ENCODE measurements at regions not wholly inside any gene's neighbourhood (a gene's known extent, or its start where the extent isn't known, plus 50 kb on each side); places are given as distances from the start of the nearest gene placed in this dataset.

GRCh38 chr6:26300043-26300331 lies 65.0 kb upstream of the BTN3A2 start:
- no peak for TF ChIP-seq EZH2 (IDR thresholded peaks at IDR 0.05; ENCODE audit: low read depth, unreplicated experiment)
- no peak for TF ChIP-seq NANOG (IDR thresholded peaks at IDR 0.05; ENCODE audit: borderline replicate concordance)
- no peak for TF ChIP-seq REST (IDR thresholded peaks at IDR 0.05; ENCODE audit: unreplicated experiment)
- no peak for TF ChIP-seq ETS1 (IDR thresholded peaks at IDR 0.05)
- no peak for TF ChIP-seq STAT1 (IDR thresholded peaks at IDR 0.05; ENCODE audit: unreplicated experiment)
- TF ChIP-seq POLR2AphosphoS5 (IDR thresholded peaks at IDR 0.05; ENCODE audit: low read depth), result no peak
- no peak for TF ChIP-seq JUNB (IDR thresholded peaks at IDR 0.05; ENCODE audit: unreplicated experiment)
- no peak for TF ChIP-seq ZNF114 (CRISPR knock-in tag; IDR thresholded peaks at IDR 0.05)
- TF ChIP-seq ZNF331 (CRISPR knock-in tag; IDR thresholded peaks at IDR 0.05; ENCODE audit: low read depth), result no peak
- TF ChIP-seq EZH2phosphoT487 (IDR thresholded peaks at IDR 0.05; ENCODE audit: unreplicated experiment), result no peak
- no peak for TF ChIP-seq CREB1 (CRISPR knock-in tag; IDR thresholded peaks at IDR 0.05; ENCODE audit: low read depth)
- no peak for TF ChIP-seq ZNF462 (CRISPR knock-in tag; IDR thresholded peaks at IDR 0.05)
- TF ChIP-seq CTCF (conservative IDR thresholded peaks at IDR 0.05; ENCODE audit: low read depth in 2 of 2), result no peak
- Mint-ChIP-seq H3K4me1 (peaks cover 2% of the 10 kb centered on the region; the same call in 2 of the 3 replicates), H3K36me3 (ENCODE audit: low read depth) (no peaks in the 10 kb centered on the region), H3K4me3 (peak overlapping the region; percentile 88), H3K27me3 (ENCODE audit: insufficient read depth, low read depth, poor library complexity) (peaks cover 14% of the 10 kb centered on the region), H3K27ac (no peak overlapping the region), H3K9me3 (peaks cover 6% of the 10 kb centered on the region; the same call in 1 of the 3 replicates)
- no peak overlapping the region for H3K27ac ChIP-seq (ENCODE audit: low read depth)
- DNase-seq (ENCODE audit: low spot score) (no peak), ATAC-seq (peak; percentile 10; the same call in 2 of the 3 replicates)
- H3K4me3 ChIP-seq, result peak overlapping the region; percentile 44
- H3K27me3 ChIP-seq (ENCODE audit: insufficient read depth), result no peaks in the 10 kb centered on the region
- no peaks in the 10 kb centered on the region for H3K9me2 ChIP-seq (ENCODE audit: insufficient read depth)
- H4K20me1 ChIP-seq (replicated peaks; ENCODE audit: insufficient read depth), result no peaks in the 10 kb centered on the region
- H3K4me1 ChIP-seq (ENCODE audit: insufficient read depth), result peaks cover 3% of the 10 kb centered on the region; the same call in 1 of the 2 replicates
- no peaks in the 10 kb centered on the region for H3K36me3 ChIP-seq (ENCODE audit: insufficient read depth)
- H3K79me2 ChIP-seq (replicated peaks; ENCODE audit: insufficient read depth), result no peaks in the 10 kb centered on the region
- H2AFZ ChIP-seq, result no peak overlapping the region
- peak overlapping the region; percentile 65 for H3K4me2 ChIP-seq
- H3F3A ChIP-seq (replicated peaks; ENCODE audit: low read depth), result no peaks in the 10 kb centered on the region
